ENCODE measurements at regions not wholly inside any gene's neighbourhood (a gene's known extent, or its start where the extent isn't known, plus 50 kb on each side); places are given as distances from the start of the nearest gene placed in this dataset.

- H3K36me3 ChIP-seq (ENCODE audit: control insufficient read depth, insufficient read depth, low read length), result no peaks in the 10 kb centered on the region
- no peak for DNase-seq (ENCODE audit: low read depth, low spot score)
- H3K27me3 ChIP-seq (ENCODE audit: control insufficient read depth, insufficient read depth, low read length), result no peaks in the 10 kb centered on the region
- TF ChIP-seq REST (IDR thresholded peaks at IDR 0.05; ENCODE audit: insufficient read depth in 1 of 2, low read depth in 2 of 2, low read length in 1 of 2), result no peak
- no peak for TF ChIP-seq POLR2AphosphoS5 (IDR thresholded peaks at IDR 0.05; ENCODE audit: low read depth, low read length)
- no peak for TF ChIP-seq CTCF (IDR thresholded peaks at IDR 0.05)
- no peak for TF ChIP-seq SIN3A (IDR thresholded peaks at IDR 0.05; ENCODE audit: borderline replicate concordance, insufficient read depth, low read depth, low read length)
- no peak for TF ChIP-seq TCF7L2 (IDR thresholded peaks at IDR 0.05; ENCODE audit: low read depth, low read length)
- no peak overlapping the region for H3K27ac ChIP-seq (ENCODE audit: low read length)
- CTCF ChIA-PET, result no interaction called here
- no peaks in the 10 kb centered on the region for H3K4me1 ChIP-seq (ENCODE audit: control insufficient read depth, insufficient read depth, low read length)
- H3K9me3 ChIP-seq (ENCODE audit: control insufficient read depth, insufficient read depth, low read depth, low read length), result no peaks in the 10 kb centered on the region
- POLR2A ChIA-PET, result no interaction called here
- intact Hi-C loops (cut with micrococcal nuclease; ENCODE audit: unreplicated experiment) (no loop called here), in situ Hi-C loops (cut with HindIII; ENCODE audit: low pct_unique_long_range_greater_than_20kb, low sequenced_read_pairs) (no loop called here)
- no TSS peak for BruUV-seq (replicated peaks)
- no peak overlapping the region for H3K4me3 ChIP-seq (ENCODE audit: low read depth in 2 of 2, low read length in 2 of 2)
- no peak for ATAC-seq
Observed at GRCh38 chr13:32910530-32910929, 105.7 kb upstream of the KL start.

- POLR2A ChIA-PET, result no interaction called here
- in situ Hi-C loops (cut with HindIII; ENCODE audit: low pct_unique_long_range_greater_than_20kb, low sequenced_read_pairs), result no loop called here
- ATAC-seq, result peak; percentile 70
Observed at GRCh38 chr13:32911506-32911905, 104.7 kb upstream of the KL start.

More at GRCh38 chr13:32911506-32911905, 104.7 kb upstream of the KL start:
- Histone ChIP-seq H3K36me3 (ENCODE audit: control insufficient read depth, insufficient read depth, low read length) (no peaks in the 10 kb centered on the region), H3K4me1 (ENCODE audit: control insufficient read depth, insufficient read depth, low read length) (no peaks in the 10 kb centered on the region), H3K4me3 (ENCODE audit: low read depth in 2 of 2, low read length in 2 of 2) (no peak overlapping the region), H3K9me3 (ENCODE audit: control insufficient read depth, insufficient read depth, low read depth, low read length) (0 out of 2 replicates have a peak, but pooled peaks cover 1% of the 10 kb centered on the region), H3K27ac (ENCODE audit: low read length) (no peak overlapping the region), H3K27me3 (ENCODE audit: control insufficient read depth, insufficient read depth, low read length) (no peaks in the 10 kb centered on the region)
- TF ChIP-seq CTCF (IDR thresholded peaks at IDR 0.05), result peak; percentile 47
- TF ChIP-seq SIN3A (IDR thresholded peaks at IDR 0.05; ENCODE audit: borderline replicate concordance, insufficient read depth, low read depth, low read length), result no peak
- no TSS peak for BruUV-seq (replicated peaks)
- no peak for DNase-seq (ENCODE audit: low read depth, low spot score)
- CTCF ChIA-PET, result no interaction called here
- intact Hi-C loops (cut with micrococcal nuclease; ENCODE audit: unreplicated experiment), result no loop called here

Data from Panc1 (cell line).